WTC11 (cell line): ENCODE measurements at regions not wholly inside any gene's neighbourhood (a gene's known extent, or its start where the extent isn't known, plus 50 kb on each side); places are given as distances from the start of the nearest gene placed in this dataset.

ENCODE experiments used
- ATAC-seq: fragments of 200-7000 bp; cut with Tn5 transposase; 2 replicates; pipeline ENCODE4 v1.10.0; 2021; ENCODE audit warnings: mild to moderate bottlenecking, moderate library complexity
- CTCF ChIA-PET: fragments of 300-600 bp; sonication (Branson Sonifier 250); formaldehyde crosslinking; loops from one replicate; lab custom pipeline; 2021; ENCODE audit warnings: antibody characterized with exemption; lab: Charles Lee
- POLR2A ChIA-PET: fragments of 350-600 bp; sonication (Branson Sonifier 250); formaldehyde crosslinking; loops from one replicate; lab custom pipeline; 2021; ENCODE audit warnings: antibody characterized with exemption; lab: Charles Lee
- DNase-seq: peaks from one replicate; pipeline ENCODE4 v3.0.0; 2021; ENCODE audit warnings: low spot score
- H3K27ac Mint-ChIP-seq: 2 replicates; pipeline ENCODE4 v1.8.0; 2021; ENCODE audit warnings: mixed read lengths
- H3K27me3 Mint-ChIP-seq: 2 replicates; pipeline ENCODE4 v1.8.0; 2021; ENCODE audit warnings: low read depth, mild to moderate bottlenecking, moderate library complexity, mixed read lengths
- H3K36me3 Mint-ChIP-seq: 2 replicates; pipeline ENCODE4 v1.8.0; 2021; ENCODE audit warnings: mixed read lengths
- H3K4me1 Mint-ChIP-seq: 2 replicates; pipeline ENCODE4 v1.8.0; 2022; ENCODE audit warnings: mixed read lengths
- H3K4me3 Mint-ChIP-seq: 2 replicates; pipeline ENCODE4 v1.8.0; 2021; ENCODE audit warnings: mild to moderate bottlenecking, moderate library complexity, mixed read lengths
- H3K9me3 Mint-ChIP-seq: 2 replicates; pipeline ENCODE4 v1.8.0; 2021; ENCODE audit warnings: mixed read lengths
- AFF4 ChIP-seq: sonication (generic); formaldehyde crosslinking; IDR thresholded peaks from 2 replicates; pipeline ENCODE4 v1.8.1; 2023; ENCODE audit warnings: mild to moderate bottlenecking, missing genetic modification reagents, borderline replicate concordance
- AR ChIP-seq: fragments of 250-450 bp; sonication (Bioruptor Pico); IDR thresholded peaks from 2 replicates; pipeline ENCODE4 v1.9.0; 2021; ENCODE audit warnings: mild to moderate bottlenecking
- E2F1 ChIP-seq: sonication (generic); formaldehyde crosslinking; IDR thresholded peaks from 2 replicates; pipeline ENCODE4 v1.8.0; 2022; ENCODE audit warnings: mild to moderate bottlenecking, missing genetic modification reagents
- ETV6 ChIP-seq: sonication (generic); formaldehyde crosslinking; IDR thresholded peaks from 2 replicates; pipeline ENCODE4 v1.8.1; 2022; ENCODE audit warnings: mild to moderate bottlenecking, missing genetic modification reagents
- GTF2I ChIP-seq: fragments of 250-450 bp; sonication (Bioruptor Pico); conservative IDR thresholded peaks from 2 replicates; pipeline ENCODE4 v1.4.0; 2021; ENCODE audit warnings: mild to moderate bottlenecking
- HMGA2 ChIP-seq: fragments of 250-450 bp; sonication (Bioruptor Pico); IDR thresholded peaks from 2 replicates; pipeline ENCODE4 v1.4.0; 2021; ENCODE audit warnings: mild to moderate bottlenecking, moderate library complexity
- IRF2 ChIP-seq: sonication (generic); formaldehyde crosslinking; IDR thresholded peaks from 2 replicates; pipeline ENCODE4 v1.8.0; 2022; ENCODE audit warnings: low read depth, missing genetic modification reagents, borderline replicate concordance
- OVOL2 ChIP-seq: fragments of 250-450 bp; sonication (Bioruptor Pico); IDR thresholded peaks from 2 replicates; pipeline ENCODE4 v1.9.0; 2021; ENCODE audit warnings: mild to moderate bottlenecking, borderline replicate concordance
- RELA ChIP-seq: sonication (generic); formaldehyde crosslinking; IDR thresholded peaks from 2 replicates; pipeline ENCODE4 v1.8.1; 2022; ENCODE audit warnings: missing genetic modification reagents, mild to moderate bottlenecking, borderline replicate concordance
- SOX15 ChIP-seq: fragments of 250-450 bp; sonication (Bioruptor Pico); IDR thresholded peaks from 2 replicates; pipeline ENCODE4 v1.9.0; 2021; ENCODE audit warnings: mild to moderate bottlenecking
- TP53 ChIP-seq: sonication (generic); formaldehyde crosslinking; IDR thresholded peaks from 2 replicates; pipeline ENCODE4 v1.8.1; 2023; ENCODE audit warnings: mild to moderate bottlenecking, missing genetic modification reagents
- ZBTB21 ChIP-seq: sonication (generic); formaldehyde crosslinking; IDR thresholded peaks from 2 replicates; pipeline ENCODE4 v1.8.1; 2023; ENCODE audit warnings: mild to moderate bottlenecking, missing genetic modification reagents, borderline replicate concordance
- ZNF263 ChIP-seq: sonication (generic); formaldehyde crosslinking; IDR thresholded peaks from 2 replicates; pipeline ENCODE4 v1.8.1; 2022; ENCODE audit warnings: low read depth, mild to moderate bottlenecking, moderate library complexity, missing genetic modification reagents
- ZNF425 ChIP-seq: fragments of 250-450 bp; sonication (Bioruptor Pico); conservative IDR thresholded peaks from 2 replicates; pipeline ENCODE4 v1.9.0; 2021; ENCODE audit warnings: mild to moderate bottlenecking
- TF ChIP-seq, protein P1 (sequence below): sonication (generic); formaldehyde crosslinking; IDR thresholded peaks from 2 replicates; pipeline ENCODE4 v1.8.0; 2022; ENCODE audit warnings: mild to moderate bottlenecking, missing genetic modification reagents
- TF ChIP-seq, protein P2 (sequence below): fragments of 250-450 bp; sonication (Bioruptor Pico); IDR thresholded peaks from 2 replicates; pipeline ENCODE4 v1.9.0; 2021; ENCODE audit warnings: mild to moderate bottlenecking
- TF ChIP-seq, protein P3 (sequence below): sonication (generic); formaldehyde crosslinking; IDR thresholded peaks from 2 replicates; pipeline ENCODE4 v1.8.0; 2022; ENCODE audit warnings: mild to moderate bottlenecking, missing genetic modification reagents

DNA sequence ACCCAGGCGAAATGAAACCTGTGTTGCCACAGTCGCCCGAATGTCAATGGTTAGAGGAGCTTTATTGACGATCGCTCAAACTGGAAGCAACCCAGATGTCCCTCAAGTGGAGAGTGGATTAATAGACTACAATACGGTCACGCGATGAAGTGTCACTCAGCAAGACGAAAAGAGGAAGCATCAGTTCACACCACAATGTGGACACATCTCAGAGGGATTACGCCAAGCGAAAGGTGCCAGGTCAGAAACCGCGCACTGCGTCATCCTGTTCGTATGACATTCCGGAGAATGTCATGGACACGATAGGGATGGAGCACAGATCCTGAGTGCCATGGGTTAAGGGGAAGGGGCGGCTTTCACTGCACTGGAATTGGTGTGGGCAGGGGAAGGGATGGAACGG is 111.7 kb downstream of the HMX1 start (continued):
- TF ChIP-seq E2F1 (CRISPR knock-in tag), result no peak
- TF ChIP-seq OVOL2 (CRISPR knock-in tag), result no peak
- TF ChIP-seq AR (CRISPR knock-in tag), result no peak
- no peak for TF ChIP-seq ETV6 (CRISPR knock-in tag)
- no peak for TF ChIP-seq HMGA2 (CRISPR knock-in tag)

DNA sequence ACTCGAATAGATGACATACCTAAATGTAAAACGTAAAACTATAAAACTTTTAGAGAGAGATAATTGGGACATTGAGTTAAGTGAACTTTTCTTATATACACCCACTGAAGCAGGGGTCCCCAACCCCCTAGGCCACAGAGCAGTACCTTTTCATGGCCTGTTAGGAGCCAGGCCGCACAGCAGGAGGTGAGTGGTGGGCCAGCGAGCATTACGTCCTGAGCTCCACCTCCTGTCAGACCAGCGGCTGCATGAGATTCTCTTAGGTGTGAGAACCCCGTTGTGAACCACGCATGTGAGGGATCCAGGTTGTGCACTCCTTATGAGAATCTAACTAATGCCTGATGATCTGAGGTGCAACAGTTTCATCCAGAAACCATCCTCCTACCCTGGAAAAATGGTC is 114.8 kb downstream of the HMX1 start:
- DNase-seq (peak; percentile 12), ATAC-seq (no peak)
- no peak overlapping the region for H3K4me3 Mint-ChIP-seq
- H3K27me3 Mint-ChIP-seq, result no peaks in the 10 kb centered on the region
- CTCF ChIA-PET, result interaction anchor here (1.4 kb wide), 1 partner anchor 68 kb away, joined by 4 read pairs; no protein-coding TSS in a partner anchor
- no peaks in the 10 kb centered on the region for H3K36me3 Mint-ChIP-seq
- TF ChIP-seq ETV6 (CRISPR knock-in tag) (no peak), TP53 (CRISPR knock-in tag) (no peak), ZBTB21 (no peak)
- TF ChIP-seq, protein P1, sequence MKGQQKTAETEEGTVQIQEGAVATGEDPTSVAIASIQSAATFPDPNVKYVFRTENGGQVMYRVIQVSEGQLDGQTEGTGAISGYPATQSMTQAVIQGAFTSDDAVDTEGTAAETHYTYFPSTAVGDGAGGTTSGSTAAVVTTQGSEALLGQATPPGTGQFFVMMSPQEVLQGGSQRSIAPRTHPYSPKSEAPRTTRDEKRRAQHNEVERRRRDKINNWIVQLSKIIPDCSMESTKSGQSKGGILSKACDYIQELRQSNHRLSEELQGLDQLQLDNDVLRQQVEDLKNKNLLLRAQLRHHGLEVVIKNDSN (CRISPR knock-in tag), result no peak
- TF ChIP-seq, all 79 proteins: peak for 0
- H3K27ac Mint-ChIP-seq, result no peak overlapping the region
- no peaks in the 10 kb centered on the region for H3K4me1 Mint-ChIP-seq
- H3K9me3 Mint-ChIP-seq, result peaks cover 12% of the 10 kb centered on the region
- POLR2A ChIA-PET, result no interaction called here

- H3K4me3 Mint-ChIP-seq, result no peak overlapping the region
- no peak overlapping the region for H3K27ac Mint-ChIP-seq
- DNase-seq, result no peak
- ChIA-PET POLR2A (no interaction called here), CTCF (interaction anchor here (0.7 kb wide), 1 partner anchor 1224 kb away, joined by 3 read pairs; no protein-coding TSS in a partner anchor)
- no peaks in the 10 kb centered on the region for H3K4me1 Mint-ChIP-seq
- H3K27me3 Mint-ChIP-seq, result no peaks in the 10 kb centered on the region
- H3K9me3 Mint-ChIP-seq, result peaks cover 12% of the 10 kb centered on the region
- ATAC-seq, result no peak
- H3K36me3 Mint-ChIP-seq, result no peaks in the 10 kb centered on the region
- TF ChIP-seq, protein P2, sequence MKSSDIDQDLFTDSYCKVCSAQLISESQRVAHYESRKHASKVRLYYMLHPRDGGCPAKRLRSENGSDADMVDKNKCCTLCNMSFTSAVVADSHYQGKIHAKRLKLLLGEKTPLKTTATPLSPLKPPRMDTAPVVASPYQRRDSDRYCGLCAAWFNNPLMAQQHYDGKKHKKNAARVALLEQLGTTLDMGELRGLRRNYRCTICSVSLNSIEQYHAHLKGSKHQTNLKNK (CRISPR knock-in tag), result no peak
- TF ChIP-seq ETV6 (CRISPR knock-in tag), result no peak
- no peak for TF ChIP-seq ZNF425 (CRISPR knock-in tag)
- TF ChIP-seq OVOL2 (CRISPR knock-in tag), result no peak
- no peak for TF ChIP-seq IRF2 (CRISPR knock-in tag)
- TF ChIP-seq SOX15 (CRISPR knock-in tag), result no peak
- TF ChIP-seq, protein P3, sequence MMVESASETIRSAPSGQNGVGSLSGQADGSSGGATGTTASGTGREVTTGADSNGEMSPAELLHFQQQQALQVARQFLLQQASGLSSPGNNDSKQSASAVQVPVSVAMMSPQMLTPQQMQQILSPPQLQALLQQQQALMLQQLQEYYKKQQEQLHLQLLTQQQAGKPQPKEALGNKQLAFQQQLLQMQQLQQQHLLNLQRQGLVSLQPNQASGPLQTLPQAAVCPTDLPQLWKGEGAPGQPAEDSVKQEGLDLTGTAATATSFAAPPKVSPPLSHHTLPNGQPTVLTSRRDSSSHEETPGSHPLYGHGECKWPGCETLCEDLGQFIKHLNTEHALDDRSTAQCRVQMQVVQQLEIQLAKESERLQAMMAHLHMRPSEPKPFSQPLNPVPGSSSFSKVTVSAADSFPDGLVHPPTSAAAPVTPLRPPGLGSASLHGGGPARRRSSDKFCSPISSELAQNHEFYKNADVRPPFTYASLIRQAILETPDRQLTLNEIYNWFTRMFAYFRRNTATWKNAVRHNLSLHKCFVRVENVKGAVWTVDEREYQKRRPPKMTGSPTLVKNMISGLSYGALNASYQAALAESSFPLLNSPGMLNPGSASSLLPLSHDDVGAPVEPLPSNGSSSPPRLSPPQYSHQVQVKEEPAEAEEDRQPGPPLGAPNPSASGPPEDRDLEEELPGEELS (CRISPR knock-in tag), result no peak
- TF ChIP-seq AFF4 (CRISPR knock-in tag), result no peak
- no peak for TF ChIP-seq RELA (CRISPR knock-in tag)
- TF ChIP-seq ZNF263 (CRISPR knock-in tag), result no peak
- TF ChIP-seq GTF2I (CRISPR knock-in tag), result no peak
- no peak for TF ChIP-seq TP53 (CRISPR knock-in tag)
These were observed 116.7 kb downstream of the HMX1 start for GRCh38 chr4:8754634-8755589.
